Liver (tissue), 3 donors: ENCODE measurements at regions not wholly inside any gene's neighbourhood (a gene's known extent, or its start where the extent isn't known, plus 50 kb on each side); places are given as distances from the start of the nearest gene placed in this dataset.

Experiments
- EGR1 ChIP-seq, 2 donors: IDR thresholded peaks; 2 replicates each; pipeline ENCODE4 v1.6.1; 2016 to 2018; ENCODE audit warnings: antibody characterized with exemption in 2 of 2, low read depth in 2 of 2
- FOXA1 ChIP-seq: IDR thresholded peaks from 2 replicates; pipeline ENCODE4 v1.6.1; 2016; ENCODE audit warnings: antibody characterized with exemption
- GABPA ChIP-seq, 2 donors: IDR thresholded peaks in 1 of 2; conservative IDR thresholded peaks in 1 of 2; 2 replicates each; pipeline ENCODE4 v1.6.1; 2016; ENCODE audit warnings: antibody characterized with exemption in 2 of 2, mild to moderate bottlenecking in 1 of 2, moderate library complexity in 1 of 2
- HNF4A ChIP-seq, 2 donors: conservative IDR thresholded peaks; 2 replicates each; pipeline ENCODE4 v1.6.1; 2016; ENCODE audit warnings: antibody characterized with exemption in 2 of 2, mild to moderate bottlenecking in 2 of 2
- MAX ChIP-seq: IDR thresholded peaks from 2 replicates; pipeline ENCODE4 v1.6.1; 2016; ENCODE audit warnings: antibody characterized with exemption
- RAD21 ChIP-seq, 2 donors: IDR thresholded peaks; 2 replicates each; pipeline ENCODE4 v1.6.1; 2016; ENCODE audit warnings: antibody characterized with exemption in 2 of 2, mild to moderate bottlenecking in 2 of 2
- YY1 ChIP-seq: IDR thresholded peaks from 2 replicates; pipeline ENCODE4 v1.6.1; 2016; ENCODE audit warnings: antibody characterized with exemption, mild to moderate bottlenecking
- ZBTB33 ChIP-seq: IDR thresholded peaks from 2 replicates; pipeline ENCODE4 v1.6.1; 2016; ENCODE audit warnings: antibody characterized with exemption
- TF ChIP-seq, protein P1 (sequence below): fragments of 150-350 bp; IDR thresholded peaks from 2 replicates; pipeline ENCODE4 v1.5.1; 2017; ENCODE audit warnings: improper control_type of control experiment, low read depth, low read length; ENCODE audit not compliant: missing input control
- TF ChIP-seq, protein P2 (sequence below): IDR thresholded peaks from 2 replicates; pipeline ENCODE4 v1.6.1; 2016; ENCODE audit warnings: antibody characterized with exemption, mild to moderate bottlenecking
- donor health status: healthy.
- donor health status: healthy.

GRCh38 chr15:94701281-94701985 is 470.1 kb downstream of the MCTP2 start:
- TF ChIP-seq RAD21 (IDR thresholded peaks at IDR 0.05) (no peak), MAX (no peak), GABPA (IDR thresholded peaks at IDR 0.05 in 1 of 2, conservative IDR thresholded peaks at IDR 0.05 in 1 of 2) (no peak), EGR1 (IDR thresholded peaks at IDR 0.05; ENCODE audit: low read depth in 2 of 2) (no peak), YY1 (no peak), HNF4A (conservative IDR thresholded peaks at IDR 0.05) (no peak), ZBTB33 (no peak), FOXA1 (no peak)
- TF ChIP-seq, protein P1, sequence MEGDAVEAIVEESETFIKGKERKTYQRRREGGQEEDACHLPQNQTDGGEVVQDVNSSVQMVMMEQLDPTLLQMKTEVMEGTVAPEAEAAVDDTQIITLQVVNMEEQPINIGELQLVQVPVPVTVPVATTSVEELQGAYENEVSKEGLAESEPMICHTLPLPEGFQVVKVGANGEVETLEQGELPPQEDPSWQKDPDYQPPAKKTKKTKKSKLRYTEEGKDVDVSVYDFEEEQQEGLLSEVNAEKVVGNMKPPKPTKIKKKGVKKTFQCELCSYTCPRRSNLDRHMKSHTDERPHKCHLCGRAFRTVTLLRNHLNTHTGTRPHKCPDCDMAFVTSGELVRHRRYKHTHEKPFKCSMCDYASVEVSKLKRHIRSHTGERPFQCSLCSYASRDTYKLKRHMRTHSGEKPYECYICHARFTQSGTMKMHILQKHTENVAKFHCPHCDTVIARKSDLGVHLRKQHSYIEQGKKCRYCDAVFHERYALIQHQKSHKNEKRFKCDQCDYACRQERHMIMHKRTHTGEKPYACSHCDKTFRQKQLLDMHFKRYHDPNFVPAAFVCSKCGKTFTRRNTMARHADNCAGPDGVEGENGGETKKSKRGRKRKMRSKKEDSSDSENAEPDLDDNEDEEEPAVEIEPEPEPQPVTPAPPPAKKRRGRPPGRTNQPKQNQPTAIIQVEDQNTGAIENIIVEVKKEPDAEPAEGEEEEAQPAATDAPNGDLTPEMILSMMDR: no peak
- TF ChIP-seq, protein P2, sequence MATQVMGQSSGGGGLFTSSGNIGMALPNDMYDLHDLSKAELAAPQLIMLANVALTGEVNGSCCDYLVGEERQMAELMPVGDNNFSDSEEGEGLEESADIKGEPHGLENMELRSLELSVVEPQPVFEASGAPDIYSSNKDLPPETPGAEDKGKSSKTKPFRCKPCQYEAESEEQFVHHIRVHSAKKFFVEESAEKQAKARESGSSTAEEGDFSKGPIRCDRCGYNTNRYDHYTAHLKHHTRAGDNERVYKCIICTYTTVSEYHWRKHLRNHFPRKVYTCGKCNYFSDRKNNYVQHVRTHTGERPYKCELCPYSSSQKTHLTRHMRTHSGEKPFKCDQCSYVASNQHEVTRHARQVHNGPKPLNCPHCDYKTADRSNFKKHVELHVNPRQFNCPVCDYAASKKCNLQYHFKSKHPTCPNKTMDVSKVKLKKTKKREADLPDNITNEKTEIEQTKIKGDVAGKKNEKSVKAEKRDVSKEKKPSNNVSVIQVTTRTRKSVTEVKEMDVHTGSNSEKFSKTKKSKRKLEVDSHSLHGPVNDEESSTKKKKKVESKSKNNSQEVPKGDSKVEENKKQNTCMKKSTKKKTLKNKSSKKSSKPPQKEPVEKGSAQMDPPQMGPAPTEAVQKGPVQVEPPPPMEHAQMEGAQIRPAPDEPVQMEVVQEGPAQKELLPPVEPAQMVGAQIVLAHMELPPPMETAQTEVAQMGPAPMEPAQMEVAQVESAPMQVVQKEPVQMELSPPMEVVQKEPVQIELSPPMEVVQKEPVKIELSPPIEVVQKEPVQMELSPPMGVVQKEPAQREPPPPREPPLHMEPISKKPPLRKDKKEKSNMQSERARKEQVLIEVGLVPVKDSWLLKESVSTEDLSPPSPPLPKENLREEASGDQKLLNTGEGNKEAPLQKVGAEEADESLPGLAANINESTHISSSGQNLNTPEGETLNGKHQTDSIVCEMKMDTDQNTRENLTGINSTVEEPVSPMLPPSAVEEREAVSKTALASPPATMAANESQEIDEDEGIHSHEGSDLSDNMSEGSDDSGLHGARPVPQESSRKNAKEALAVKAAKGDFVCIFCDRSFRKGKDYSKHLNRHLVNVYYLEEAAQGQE: no peak
